ENCODE measurements at regions not wholly inside any gene's neighbourhood (a gene's known extent, or its start where the extent isn't known, plus 50 kb on each side); places are given as distances from the start of the nearest gene placed in this dataset.

GRCh38 chr3:159818997-159819500, 169.6 kb upstream of the IL12A start:
- no peak for TF ChIP-seq POLR2A (IDR thresholded peaks at IDR 0.05)
- TF ChIP-seq, protein P1, sequence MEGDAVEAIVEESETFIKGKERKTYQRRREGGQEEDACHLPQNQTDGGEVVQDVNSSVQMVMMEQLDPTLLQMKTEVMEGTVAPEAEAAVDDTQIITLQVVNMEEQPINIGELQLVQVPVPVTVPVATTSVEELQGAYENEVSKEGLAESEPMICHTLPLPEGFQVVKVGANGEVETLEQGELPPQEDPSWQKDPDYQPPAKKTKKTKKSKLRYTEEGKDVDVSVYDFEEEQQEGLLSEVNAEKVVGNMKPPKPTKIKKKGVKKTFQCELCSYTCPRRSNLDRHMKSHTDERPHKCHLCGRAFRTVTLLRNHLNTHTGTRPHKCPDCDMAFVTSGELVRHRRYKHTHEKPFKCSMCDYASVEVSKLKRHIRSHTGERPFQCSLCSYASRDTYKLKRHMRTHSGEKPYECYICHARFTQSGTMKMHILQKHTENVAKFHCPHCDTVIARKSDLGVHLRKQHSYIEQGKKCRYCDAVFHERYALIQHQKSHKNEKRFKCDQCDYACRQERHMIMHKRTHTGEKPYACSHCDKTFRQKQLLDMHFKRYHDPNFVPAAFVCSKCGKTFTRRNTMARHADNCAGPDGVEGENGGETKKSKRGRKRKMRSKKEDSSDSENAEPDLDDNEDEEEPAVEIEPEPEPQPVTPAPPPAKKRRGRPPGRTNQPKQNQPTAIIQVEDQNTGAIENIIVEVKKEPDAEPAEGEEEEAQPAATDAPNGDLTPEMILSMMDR (IDR thresholded peaks at IDR 0.05 in 8 of 11, conservative IDR thresholded peaks at IDR 0.05 in 3 of 11) = no peak
- no peak for TF ChIP-seq POLR2AphosphoS5 (IDR thresholded peaks at IDR 0.05)

All from spleen (tissue), 7 donors.